ENCODE measurements at regions not wholly inside any gene's neighbourhood (a gene's known extent, or its start where the extent isn't known, plus 50 kb on each side); places are given as distances from the start of the nearest gene placed in this dataset.

- no peak for TF ChIP-seq POLR2AphosphoS5 (IDR thresholded peaks at IDR 0.05; ENCODE audit: low read depth)
- TF ChIP-seq, protein P1, sequence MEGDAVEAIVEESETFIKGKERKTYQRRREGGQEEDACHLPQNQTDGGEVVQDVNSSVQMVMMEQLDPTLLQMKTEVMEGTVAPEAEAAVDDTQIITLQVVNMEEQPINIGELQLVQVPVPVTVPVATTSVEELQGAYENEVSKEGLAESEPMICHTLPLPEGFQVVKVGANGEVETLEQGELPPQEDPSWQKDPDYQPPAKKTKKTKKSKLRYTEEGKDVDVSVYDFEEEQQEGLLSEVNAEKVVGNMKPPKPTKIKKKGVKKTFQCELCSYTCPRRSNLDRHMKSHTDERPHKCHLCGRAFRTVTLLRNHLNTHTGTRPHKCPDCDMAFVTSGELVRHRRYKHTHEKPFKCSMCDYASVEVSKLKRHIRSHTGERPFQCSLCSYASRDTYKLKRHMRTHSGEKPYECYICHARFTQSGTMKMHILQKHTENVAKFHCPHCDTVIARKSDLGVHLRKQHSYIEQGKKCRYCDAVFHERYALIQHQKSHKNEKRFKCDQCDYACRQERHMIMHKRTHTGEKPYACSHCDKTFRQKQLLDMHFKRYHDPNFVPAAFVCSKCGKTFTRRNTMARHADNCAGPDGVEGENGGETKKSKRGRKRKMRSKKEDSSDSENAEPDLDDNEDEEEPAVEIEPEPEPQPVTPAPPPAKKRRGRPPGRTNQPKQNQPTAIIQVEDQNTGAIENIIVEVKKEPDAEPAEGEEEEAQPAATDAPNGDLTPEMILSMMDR (IDR thresholded peaks at IDR 0.05; ENCODE audit: insufficient read depth, low read length) = no peak
- TF ChIP-seq GABPA (IDR thresholded peaks at IDR 0.05; ENCODE audit: low read depth) = no peak
These were observed 98.7 kb upstream of the SLC35F3 start for GRCh38 chr1:233805786-233806185.
